Sigmoid colon (tissue), 6 donors: ENCODE measurements at regions not wholly inside any gene's neighbourhood (a gene's known extent, or its start where the extent isn't known, plus 50 kb on each side); places are given as distances from the start of the nearest gene placed in this dataset.
"Not testable (repeated sequence)": the region's sequence is repeated elsewhere in the genome, so short reads cannot be mapped to it uniquely, and the experiment has no call there.

ENCODE experiments used
- DNase-seq: peaks from one replicate; pipeline ENCODE4 v3.0.0-alpha.2; 2019
- H3K27ac ChIP-seq, 4 donors: fragments of 200-600 bp; sonication (generic); one replicate each; pipeline ENCODE4 v1.5.1; 2016 to 2019; ENCODE audit warnings: mild to moderate bottlenecking in 1 of 4
- H3K27me3 ChIP-seq, 3 donors: fragments of 200-600 bp; sonication (generic); one replicate each; pipeline ENCODE4 v1.5.1; 2019; ENCODE audit warnings: mild to moderate bottlenecking in 1 of 3
- H3K36me3 ChIP-seq, 4 donors: fragments of 200-600 bp; sonication (generic); one replicate each; pipeline ENCODE4 v1.5.1; 2016 to 2019
- H3K4me1 ChIP-seq, 4 donors: fragments of 200-600 bp; sonication (generic); one replicate each; pipeline ENCODE4 v1.5.1; 2017 to 2019
- H3K4me3 ChIP-seq, 4 donors: fragments of 200-600 bp; sonication (generic); one replicate each; pipeline ENCODE4 v1.5.1; 2017 to 2019; ENCODE audit warnings: mild to moderate bottlenecking in 2 of 4, moderate library complexity in 1 of 4
- H3K9me3 ChIP-seq, 4 donors: fragments of 200-600 bp in 3 of 4; sonication (generic) in 3 of 4; one replicate each; pipeline versions ENCODE4 v1.5.1 to v1.6.1; 2013 to 2019
- WGBS, 2 donors: extraction: QIAGEN DNeasy Blood & Tissue Kit; methylation state at CpG; one replicate each; pipeline ENCODE4 v1.1.7; 2013; 5-methylcytosine and 5-hydroxymethylcytosine counted together
- intact Hi-C: fragments of 100-400 bp; cut with DNase I; formaldehyde crosslinking; loops from one replicate; pipeline ENCODE4 v1.15.1; 2023
- TF ChIP-seq, protein P1 (sequence below), 4 experiments: fragments of 450-650 bp in 3 of 4; fragments of 200-600 bp in 1 of 4; IDR thresholded peaks; one replicate each; pipeline ENCODE4 v1.5.1; 2016 to 2019; ENCODE audit warnings: antibody characterized with exemption in 4 of 4, mild to moderate bottlenecking in 3 of 4, moderate library complexity in 2 of 4
- donor health status: healthy with polysubstance abuse.
- donor health status: healthy.

DNA sequence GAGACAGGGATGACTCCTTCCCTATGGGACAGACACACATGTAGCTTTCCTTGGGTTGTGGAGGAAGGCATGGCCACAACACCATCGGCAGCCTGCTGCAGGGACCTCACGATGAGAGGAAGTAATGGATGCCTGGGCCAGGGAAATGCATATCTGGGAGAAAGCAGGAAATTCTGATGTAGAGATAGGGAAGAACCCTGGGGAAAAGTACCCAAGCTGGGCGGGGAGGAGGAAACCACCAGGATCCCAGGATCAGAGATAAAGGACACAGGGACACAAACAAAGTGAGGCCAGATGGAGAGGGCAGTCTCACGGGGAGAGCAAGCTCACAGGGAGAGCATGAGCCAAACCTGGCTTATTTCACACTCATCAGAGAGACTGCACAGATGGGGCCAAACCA lies 294.7 kb upstream of the TEKT4 start:
- H3K9me3 ChIP-seq, H3K27ac ChIP-seq, H3K4me1 ChIP-seq, H3K36me3 ChIP-seq, H3K4me3 ChIP-seq, intact Hi-C loops, H3K27me3 ChIP-seq, DNase-seq: not testable (repeated sequence)
- 50 to 53% methylated on average over 4 of the region's 4 CpGs for whole genome bisulfite sequencing, 2 donors

DNA sequence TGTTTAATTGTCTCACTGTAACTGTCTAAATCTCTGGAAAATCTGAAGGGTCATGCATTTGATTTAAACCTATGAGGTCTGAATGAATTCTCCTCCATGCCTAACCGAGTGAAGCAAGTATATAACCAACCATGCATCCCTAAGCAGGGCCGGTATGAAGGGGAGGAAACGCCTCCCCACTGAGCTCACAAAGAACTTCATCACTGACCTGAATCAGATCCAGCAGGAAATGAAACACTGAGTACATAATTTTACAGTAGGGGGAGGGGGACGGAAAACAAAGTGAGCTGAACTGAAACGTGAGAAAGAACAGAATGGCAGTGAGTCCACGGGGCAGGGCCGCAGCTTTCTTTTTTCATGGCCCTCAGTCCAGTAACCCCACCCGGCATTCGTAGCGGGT lies 294.1 kb upstream of the TEKT4 start:
- DNase-seq, H3K27me3 ChIP-seq, H3K9me3 ChIP-seq, intact Hi-C loops, H3K36me3 ChIP-seq, H3K4me1 ChIP-seq, H3K27ac ChIP-seq, H3K4me3 ChIP-seq: not testable (repeated sequence)
- 12 to 48% methylated on average over 7 of the region's 10 CpGs for WGBS, 2 donors

DNA sequence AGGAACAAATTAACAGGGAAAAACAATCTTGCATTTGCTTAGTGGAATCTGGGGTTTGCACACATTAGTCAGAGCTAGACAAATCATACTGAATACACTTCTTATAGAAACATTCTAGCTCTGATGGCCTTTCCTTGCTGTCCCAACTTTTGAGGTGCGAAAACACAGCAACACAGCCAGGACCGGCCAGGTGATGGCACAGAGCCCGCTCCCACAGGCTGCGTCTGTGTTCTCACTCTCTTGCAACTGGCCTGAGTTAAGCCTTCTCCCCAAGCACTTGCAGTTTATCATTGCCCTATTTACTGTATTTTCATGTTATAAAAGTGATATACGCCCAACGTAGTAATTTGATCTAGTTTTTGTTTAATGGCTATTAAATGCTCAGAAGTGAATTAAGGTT lies 292.0 kb upstream of the TEKT4 start:
- WGBS, 2 donors = 87 to 92% methylated on average over 6 of the region's 6 CpGs

DNA sequence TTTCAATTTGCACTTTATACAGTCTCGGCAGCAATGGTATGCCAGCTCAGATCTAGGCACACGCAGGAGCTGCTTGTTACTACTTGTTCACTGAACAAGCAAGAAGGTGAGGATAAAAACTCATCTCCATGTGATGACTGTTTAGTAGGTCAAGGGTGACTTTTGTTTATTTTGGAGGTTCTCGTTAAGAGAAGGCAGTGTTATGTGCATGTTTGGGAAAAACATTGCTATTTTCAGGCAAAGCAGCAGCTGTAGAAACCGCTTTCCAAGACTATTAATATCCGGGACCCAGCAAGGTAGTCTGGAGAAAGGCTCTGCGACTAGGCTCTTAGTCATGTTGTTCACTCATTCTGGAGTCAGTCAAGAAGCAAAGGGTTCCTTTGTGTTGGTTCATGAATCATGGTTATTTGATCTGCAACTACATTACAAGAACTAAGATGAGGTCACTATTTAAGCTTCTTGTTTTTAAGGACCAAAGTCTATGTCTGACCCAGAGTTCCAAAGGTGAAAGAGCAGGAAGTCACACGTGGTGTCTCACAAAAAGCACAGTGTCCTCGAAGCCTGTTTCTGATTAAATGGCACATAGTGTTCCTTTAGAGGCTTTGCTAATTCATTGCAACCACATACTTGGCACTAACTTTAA lies 288.0 kb upstream of the TEKT4 start:
- H3K4me1 ChIP-seq, H3K27me3 ChIP-seq, H3K9me3 ChIP-seq, H3K36me3 ChIP-seq, DNase-seq, intact Hi-C loops, H3K4me3 ChIP-seq: not testable (repeated sequence)
- peak overlapping the region in 1 of 4 donors; percentile 18 for H3K27ac ChIP-seq
- 55 to 71% methylated on average over 8 of the region's 8 CpGs for WGBS, 2 donors

More for the DNA sequence above, 292.0 kb upstream of the TEKT4 start:
- H3K27ac ChIP-seq, H3K36me3 ChIP-seq, H3K4me1 ChIP-seq, DNase-seq, H3K9me3 ChIP-seq, intact Hi-C loops, H3K27me3 ChIP-seq, H3K4me3 ChIP-seq: not testable (repeated sequence)

DNA sequence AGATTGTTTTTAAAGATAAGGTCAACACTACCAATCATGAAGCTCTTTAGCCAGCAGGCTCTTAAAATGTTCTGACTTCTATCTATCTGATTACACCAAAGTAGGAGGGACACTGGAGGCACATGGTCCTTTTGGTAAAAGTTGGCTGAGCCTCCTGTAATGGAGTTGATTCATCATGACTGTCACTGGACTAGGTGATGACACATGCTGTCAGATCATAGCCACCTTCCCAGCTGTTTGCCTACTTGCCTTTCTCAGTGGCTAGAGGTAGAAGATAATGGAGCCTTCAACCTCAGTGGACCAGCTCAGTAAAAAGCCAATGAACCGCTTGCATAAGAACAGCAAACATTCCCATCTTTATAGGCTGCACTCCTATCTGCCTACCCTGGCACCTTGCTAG lies 286.7 kb upstream of the TEKT4 start:
- intact Hi-C loops, H3K36me3 ChIP-seq, H3K4me1 ChIP-seq, H3K9me3 ChIP-seq, H3K27ac ChIP-seq, H3K4me3 ChIP-seq, DNase-seq, H3K27me3 ChIP-seq: not testable (repeated sequence)
- 59 to 80% methylated on average over 1 of the region's 1 CpG for WGBS, 2 donors

DNA sequence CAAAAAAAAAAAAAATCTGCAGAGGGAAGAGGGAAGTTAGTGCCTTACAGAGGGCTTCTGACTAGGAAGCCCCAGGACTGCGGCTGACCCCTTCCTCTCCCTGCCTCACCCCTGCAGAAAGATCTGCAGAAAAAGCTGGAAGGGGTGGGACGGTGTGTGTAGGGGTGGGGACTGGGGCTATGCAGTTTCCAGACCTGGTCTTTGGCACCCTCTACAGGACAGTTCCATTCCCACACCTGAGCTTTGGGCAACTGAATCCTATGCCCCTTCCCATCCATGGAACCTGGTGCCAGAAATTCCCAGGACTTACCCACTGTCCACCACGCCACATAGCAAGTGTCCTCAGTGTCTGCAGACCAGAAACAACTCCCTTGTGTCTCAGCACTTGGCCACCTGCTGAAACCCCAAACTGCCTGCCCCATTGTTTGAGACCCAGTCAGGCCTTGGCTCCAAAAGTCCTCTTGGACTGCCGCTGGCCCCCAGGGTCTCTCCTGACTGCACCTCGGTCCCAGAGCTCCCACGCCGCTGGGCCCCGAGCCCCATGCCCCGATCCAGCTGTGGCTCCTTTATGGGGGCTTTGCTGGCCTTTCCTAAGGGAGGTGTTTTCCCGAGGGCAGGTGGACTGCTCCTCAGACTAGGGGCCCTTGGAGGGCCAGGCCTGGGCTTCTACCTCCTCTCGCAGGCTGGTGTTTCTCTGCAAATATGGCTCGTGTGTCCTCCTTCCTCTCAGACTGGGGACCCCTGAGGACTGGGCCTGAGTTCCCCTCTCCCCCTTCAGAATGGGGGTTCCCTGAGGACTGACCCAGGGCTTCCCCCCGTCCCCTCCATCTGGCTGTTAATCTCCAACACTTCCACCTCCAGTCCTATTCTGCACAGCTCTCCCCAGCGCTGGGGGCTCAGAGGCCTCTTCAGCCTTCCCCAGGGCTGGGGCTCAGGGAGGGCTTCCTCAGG lies 284.9 kb upstream of the TEKT4 start:
- H3K4me1 ChIP-seq, H3K36me3 ChIP-seq, intact Hi-C loops, H3K27ac ChIP-seq, H3K9me3 ChIP-seq, DNase-seq, H3K4me3 ChIP-seq, H3K27me3 ChIP-seq: not testable (repeated sequence)
- WGBS, 2 donors = 44 to 65% methylated on average over 14 of the region's 14 CpGs
- TF ChIP-seq, protein P1, sequence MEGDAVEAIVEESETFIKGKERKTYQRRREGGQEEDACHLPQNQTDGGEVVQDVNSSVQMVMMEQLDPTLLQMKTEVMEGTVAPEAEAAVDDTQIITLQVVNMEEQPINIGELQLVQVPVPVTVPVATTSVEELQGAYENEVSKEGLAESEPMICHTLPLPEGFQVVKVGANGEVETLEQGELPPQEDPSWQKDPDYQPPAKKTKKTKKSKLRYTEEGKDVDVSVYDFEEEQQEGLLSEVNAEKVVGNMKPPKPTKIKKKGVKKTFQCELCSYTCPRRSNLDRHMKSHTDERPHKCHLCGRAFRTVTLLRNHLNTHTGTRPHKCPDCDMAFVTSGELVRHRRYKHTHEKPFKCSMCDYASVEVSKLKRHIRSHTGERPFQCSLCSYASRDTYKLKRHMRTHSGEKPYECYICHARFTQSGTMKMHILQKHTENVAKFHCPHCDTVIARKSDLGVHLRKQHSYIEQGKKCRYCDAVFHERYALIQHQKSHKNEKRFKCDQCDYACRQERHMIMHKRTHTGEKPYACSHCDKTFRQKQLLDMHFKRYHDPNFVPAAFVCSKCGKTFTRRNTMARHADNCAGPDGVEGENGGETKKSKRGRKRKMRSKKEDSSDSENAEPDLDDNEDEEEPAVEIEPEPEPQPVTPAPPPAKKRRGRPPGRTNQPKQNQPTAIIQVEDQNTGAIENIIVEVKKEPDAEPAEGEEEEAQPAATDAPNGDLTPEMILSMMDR (IDR thresholded peaks at IDR 0.05) = peak in 1 of 4 experiments; percentile 42

DNA sequence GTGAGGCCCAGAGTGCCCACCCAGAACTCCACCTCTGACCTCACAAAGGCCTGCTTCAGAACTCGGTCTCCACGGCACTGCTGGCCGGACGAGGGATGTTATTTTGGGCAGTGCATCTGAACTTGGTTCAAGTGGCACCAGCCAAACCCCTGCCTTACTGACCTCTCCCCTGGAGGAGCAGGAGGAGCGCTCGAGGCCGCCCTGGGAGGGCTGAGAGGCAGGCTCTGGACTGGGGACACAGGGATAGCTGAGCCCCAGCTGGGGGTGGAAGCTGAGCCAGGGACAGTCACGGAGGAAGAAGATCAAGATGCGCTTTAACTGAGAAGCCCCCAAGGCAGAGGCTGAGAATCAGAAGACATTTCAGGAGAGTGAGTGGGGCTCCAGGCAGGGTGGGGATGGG lies 284.2 kb upstream of the TEKT4 start:
- H3K4me1 ChIP-seq, DNase-seq, H3K36me3 ChIP-seq, H3K27me3 ChIP-seq, H3K4me3 ChIP-seq, H3K27ac ChIP-seq, H3K9me3 ChIP-seq, intact Hi-C loops: not testable (repeated sequence)
- 87% methylated on average over 9 of the region's 9 CpGs for WGBS, 2 donors

DNA sequence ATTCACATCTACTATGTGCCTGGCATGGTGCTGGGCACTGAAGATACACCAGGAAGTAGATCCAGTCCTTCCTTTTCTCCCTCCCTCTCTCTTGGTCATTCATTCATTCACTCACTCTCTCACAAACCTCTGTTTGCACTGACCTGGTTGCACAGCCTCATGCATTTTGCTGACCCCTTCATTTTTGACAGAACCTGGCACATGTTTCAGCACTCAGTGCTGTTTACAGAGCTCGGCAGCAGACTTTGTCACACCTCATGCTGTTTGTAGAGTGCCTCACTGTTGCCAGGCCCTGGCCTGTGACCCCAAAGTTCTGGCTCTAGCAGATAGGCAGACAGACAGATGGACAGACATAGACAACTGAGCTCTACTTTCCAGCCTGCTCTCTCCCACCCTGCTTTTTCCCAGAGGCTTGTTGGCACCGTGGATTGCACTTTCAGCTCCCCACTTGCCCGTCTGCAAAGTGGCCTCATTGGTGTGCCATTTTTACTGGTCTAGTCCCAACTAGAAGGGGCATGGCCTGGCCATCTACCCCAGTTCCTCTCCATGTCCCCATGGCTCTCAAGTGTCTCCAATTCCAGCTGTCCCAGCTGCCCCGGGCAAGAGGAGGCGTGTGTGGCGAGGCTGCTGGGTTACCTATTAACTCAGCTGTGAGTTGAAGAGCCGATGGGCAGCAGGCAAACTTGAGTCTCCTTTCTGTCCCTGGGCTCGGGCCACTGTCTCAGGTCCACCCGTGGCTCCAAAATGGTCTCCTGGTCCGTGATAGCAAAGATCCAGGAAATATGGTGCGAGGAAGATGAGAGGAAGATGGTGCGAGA lies 277.0 kb upstream of the TEKT4 start:
- H3K9me3 ChIP-seq, H3K36me3 ChIP-seq, H3K4me3 ChIP-seq, H3K4me1 ChIP-seq, DNase-seq, intact Hi-C loops, H3K27ac ChIP-seq, H3K27me3 ChIP-seq: not testable (repeated sequence)
- 68 to 79% methylated on average over 12 of the region's 12 CpGs for WGBS, 2 donors

DNA sequence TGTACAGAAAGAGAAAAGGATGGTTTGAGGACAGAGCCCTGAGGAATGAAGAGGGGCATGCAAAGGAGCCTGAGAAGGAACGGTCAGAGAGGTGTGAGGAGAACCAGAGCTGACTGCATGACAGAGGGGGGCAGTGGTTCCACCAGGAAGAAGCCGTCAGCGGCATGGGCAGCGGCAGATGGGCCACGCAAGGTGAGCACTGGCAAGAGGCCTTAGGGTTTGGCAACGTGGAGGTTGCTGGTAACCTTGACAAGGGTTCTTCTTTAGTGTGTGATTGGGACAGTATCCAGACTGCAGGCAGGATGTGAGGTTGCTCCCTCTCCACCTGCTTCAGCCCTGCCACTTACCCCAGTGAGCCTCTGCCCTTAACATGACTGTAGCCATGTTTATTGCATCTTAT lies 275.3 kb upstream of the TEKT4 start:
- intact Hi-C loops = not testable (repeated sequence)
- WGBS, 2 donors = 76 to 79% methylated on average over 6 of the region's 6 CpGs

DNA sequence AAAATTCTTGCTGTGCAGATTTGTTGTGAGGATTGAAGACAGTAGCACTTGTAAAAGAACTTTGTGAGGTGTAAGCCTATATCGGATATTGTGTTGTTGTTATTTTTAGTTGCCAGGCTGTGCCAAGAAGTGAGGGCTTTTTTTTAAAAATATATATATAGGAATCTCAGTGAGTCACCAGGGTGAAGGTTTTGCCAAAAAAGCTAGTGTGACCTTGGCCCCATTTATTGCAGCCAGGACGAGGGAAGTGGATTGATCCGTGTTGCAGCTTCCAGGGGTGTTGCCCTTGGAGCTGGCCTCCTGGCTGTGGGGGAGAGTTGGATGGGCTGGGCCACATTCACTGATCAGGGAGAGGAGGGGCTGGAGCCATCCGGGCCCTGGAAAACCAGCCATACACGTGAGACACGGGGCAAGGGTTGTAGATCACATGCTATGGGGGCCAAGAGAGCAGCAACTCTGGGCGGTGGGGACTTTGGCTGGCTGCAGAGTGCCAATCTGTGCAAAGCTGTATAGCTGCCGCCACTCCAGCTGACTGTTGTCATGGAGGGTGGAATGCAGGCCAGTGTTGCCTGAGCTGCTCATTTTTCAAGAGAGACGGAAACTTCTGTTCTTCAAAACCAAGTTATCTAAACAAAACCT lies 273.0 kb upstream of the TEKT4 start:
- H3K4me3 ChIP-seq, H3K27ac ChIP-seq, intact Hi-C loops, H3K9me3 ChIP-seq, H3K4me1 ChIP-seq, H3K36me3 ChIP-seq, DNase-seq, H3K27me3 ChIP-seq: not testable (repeated sequence)
- 25 to 51% methylated on average over 9 of the region's 9 CpGs for WGBS, 2 donors

More for the DNA sequence above, 275.3 kb upstream of the TEKT4 start:
- H3K36me3 ChIP-seq, H3K4me1 ChIP-seq, H3K9me3 ChIP-seq, DNase-seq, H3K4me3 ChIP-seq, H3K27me3 ChIP-seq, H3K27ac ChIP-seq: not testable (repeated sequence)

DNA sequence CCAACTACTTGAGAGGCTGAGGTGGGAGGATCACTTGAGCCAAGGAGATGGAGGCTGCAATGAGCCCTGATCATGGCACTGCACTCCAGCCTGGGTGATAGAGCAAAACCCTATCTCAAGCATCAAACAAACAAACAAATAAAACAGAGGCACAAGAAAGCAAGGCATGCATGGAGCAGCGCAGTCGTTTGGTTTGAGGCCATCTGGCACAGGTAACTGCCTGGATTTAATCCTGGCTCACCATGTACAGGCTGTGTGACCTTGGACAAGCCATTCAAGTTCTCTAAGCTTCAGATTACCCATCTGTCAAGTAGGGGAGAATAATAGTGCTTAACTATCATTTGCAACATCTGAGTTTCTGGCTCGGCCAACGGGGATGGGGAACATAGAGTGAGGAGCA lies 270.3 kb upstream of the TEKT4 start:
- intact Hi-C loops, H3K4me1 ChIP-seq, H3K4me3 ChIP-seq, DNase-seq, H3K36me3 ChIP-seq, H3K9me3 ChIP-seq, H3K27ac ChIP-seq, H3K27me3 ChIP-seq: not testable (repeated sequence)
- WGBS, 2 donors = 88 to 89% methylated on average over 4 of the region's 4 CpGs
